Cardiac muscle cell (in vitro differentiated cells and primary cell): ENCODE measurements at regions not wholly inside any gene's neighbourhood (a gene's known extent, or its start where the extent isn't known, plus 50 kb on each side); places are given as distances from the start of the nearest gene placed in this dataset.

Experiments
- DNase-seq, 2 donors: peaks; one replicate each; pipeline versions ENCODE4 v3.0.0 to v3.0.0-alpha.2; 2010 to 2017; ENCODE audit warnings: low read depth in 1 of 2, low spot score in 1 of 2
- H3K27ac ChIP-seq: fragments of 200-600 bp; sonication (generic); 2 replicates; pipeline ENCODE4 v1.5.1; 2016
- H3K27me3 ChIP-seq: fragments of 200-600 bp; sonication (generic); 2 replicates; pipeline ENCODE4 v1.6.0; 2016; ENCODE audit warnings: control low read depth
- H3K36me3 ChIP-seq: fragments of 200-600 bp; sonication (generic); 2 replicates; pipeline ENCODE4 v1.5.1; 2016; ENCODE audit warnings: control low read depth
- H3K4me1 ChIP-seq: fragments of 200-600 bp; sonication (generic); 2 replicates; pipeline ENCODE4 v1.8.1; 2017; ENCODE audit warnings: low read depth, mild to moderate bottlenecking, mixed run types
- H3K4me3 ChIP-seq: fragments of 200-600 bp; sonication (generic); 2 replicates; pipeline ENCODE4 v1.5.1; 2016; ENCODE audit warnings: mild to moderate bottlenecking
- H3K9me3 ChIP-seq: fragments of 200-600 bp; sonication (generic); 2 replicates; pipeline ENCODE4 v1.5.1; 2017; ENCODE audit warnings: low read depth, mild to moderate bottlenecking, control low read depth
- TF ChIP-seq, protein P1 (sequence below): IDR thresholded peaks from 2 replicates; pipeline ENCODE4 v1.5.1; 2012; ENCODE audit warnings: low read depth, mild to moderate bottlenecking, low read length

DNA sequence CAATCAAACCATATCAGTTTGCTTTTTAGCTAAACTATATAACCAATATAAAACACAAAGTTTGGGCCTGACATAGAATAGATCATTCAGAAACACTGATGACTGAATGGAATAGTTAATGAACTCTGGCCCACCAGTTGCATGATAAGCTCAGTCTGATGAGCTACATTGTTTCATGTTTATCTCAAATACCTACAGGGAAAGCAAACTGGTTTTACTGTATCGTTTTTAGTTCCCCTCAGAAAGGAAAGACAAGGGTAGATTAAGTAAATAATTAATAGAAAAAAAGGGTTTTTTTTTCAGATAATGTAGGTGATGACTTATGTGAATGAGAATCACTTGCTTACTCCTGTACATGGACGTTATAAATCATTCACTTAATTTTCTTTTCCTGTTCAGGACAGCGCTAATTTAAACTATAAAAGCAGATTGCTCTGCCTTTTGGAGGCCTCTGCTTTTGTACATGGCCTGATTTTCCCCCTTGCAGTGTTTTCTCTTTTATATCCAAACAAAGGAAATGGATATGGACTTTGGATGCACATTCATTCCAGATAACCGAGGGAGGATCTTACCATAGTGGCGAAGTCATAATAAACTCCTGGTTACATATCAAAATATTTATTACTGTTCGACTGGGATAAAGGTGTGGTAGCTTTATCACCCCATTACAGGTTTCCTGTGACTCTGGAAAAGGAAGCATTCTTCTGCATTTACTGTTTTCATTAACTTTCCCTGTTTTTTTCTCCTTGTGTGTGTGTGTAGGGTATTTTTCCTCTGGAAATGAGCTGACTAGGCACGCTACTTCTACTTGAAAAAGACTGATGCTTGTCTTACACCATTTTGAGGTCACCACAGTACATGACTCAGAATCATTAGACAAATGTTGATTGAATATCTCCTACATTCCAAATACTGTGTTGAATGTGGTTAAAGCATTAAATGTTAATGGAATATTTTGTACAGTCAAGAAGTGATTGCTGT, 373.1 kb upstream of the HS3ST1 start:
- Histone ChIP-seq H3K36me3 (no peaks in the 10 kb centered on the region), H3K9me3 (no peaks in the 10 kb centered on the region), H3K27me3 (no peaks in the 10 kb centered on the region), H3K4me3 (no peak overlapping the region), H3K4me1 (no peaks in the 10 kb centered on the region), H3K27ac (no peak overlapping the region)
- no peak for DNase-seq
- TF ChIP-seq, protein P1, sequence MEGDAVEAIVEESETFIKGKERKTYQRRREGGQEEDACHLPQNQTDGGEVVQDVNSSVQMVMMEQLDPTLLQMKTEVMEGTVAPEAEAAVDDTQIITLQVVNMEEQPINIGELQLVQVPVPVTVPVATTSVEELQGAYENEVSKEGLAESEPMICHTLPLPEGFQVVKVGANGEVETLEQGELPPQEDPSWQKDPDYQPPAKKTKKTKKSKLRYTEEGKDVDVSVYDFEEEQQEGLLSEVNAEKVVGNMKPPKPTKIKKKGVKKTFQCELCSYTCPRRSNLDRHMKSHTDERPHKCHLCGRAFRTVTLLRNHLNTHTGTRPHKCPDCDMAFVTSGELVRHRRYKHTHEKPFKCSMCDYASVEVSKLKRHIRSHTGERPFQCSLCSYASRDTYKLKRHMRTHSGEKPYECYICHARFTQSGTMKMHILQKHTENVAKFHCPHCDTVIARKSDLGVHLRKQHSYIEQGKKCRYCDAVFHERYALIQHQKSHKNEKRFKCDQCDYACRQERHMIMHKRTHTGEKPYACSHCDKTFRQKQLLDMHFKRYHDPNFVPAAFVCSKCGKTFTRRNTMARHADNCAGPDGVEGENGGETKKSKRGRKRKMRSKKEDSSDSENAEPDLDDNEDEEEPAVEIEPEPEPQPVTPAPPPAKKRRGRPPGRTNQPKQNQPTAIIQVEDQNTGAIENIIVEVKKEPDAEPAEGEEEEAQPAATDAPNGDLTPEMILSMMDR: no peak

DNA sequence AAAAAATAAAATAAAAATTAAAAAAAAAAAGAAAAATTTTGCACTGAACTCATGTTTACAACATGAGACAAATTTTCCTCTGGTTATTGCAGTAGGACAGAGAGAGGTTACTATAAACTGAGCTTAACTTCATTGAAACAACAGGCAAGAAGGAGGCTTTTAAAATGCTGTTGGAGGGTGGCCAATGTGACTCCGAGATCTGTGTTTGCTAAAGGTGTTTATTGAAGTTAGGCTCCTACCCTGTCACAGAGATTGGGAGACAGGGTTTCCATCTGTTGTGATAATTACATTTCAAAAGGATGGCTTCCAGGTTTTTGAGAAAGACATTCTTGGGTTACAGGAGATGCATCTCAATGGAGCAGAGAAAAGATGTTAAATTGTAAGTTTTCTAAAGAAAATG, 370.5 kb upstream of the HS3ST1 start:
- no peaks in the 10 kb centered on the region for H3K36me3 ChIP-seq
- H3K27ac ChIP-seq: no peak overlapping the region
- no peaks in the 10 kb centered on the region for H3K9me3 ChIP-seq
- H3K27me3 ChIP-seq: no peaks in the 10 kb centered on the region
- TF ChIP-seq, protein P1: no peak
- DNase-seq: no peak
- H3K4me3 ChIP-seq: no peak overlapping the region
- no peaks in the 10 kb centered on the region for H3K4me1 ChIP-seq

DNA sequence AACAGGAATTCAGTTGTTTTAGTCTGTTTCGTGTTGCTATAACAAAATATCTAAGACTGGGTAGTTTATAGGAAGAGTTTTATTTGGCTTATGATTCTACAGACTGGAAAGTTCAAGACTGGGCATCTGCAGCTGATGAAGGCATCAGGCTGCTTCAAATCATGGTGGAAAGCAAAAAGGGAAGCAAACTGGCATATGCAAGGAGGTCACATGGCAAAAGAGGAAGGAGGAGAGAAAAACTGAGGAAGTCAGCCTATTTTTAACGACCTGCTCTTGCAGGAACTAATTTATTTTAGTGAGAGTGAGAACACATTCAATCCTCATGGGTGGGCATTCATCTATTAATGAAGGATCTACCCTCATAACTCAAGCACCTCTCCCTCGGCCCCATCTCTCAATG, 363.1 kb upstream of the HS3ST1 start:
- Histone ChIP-seq H3K36me3 (no peaks in the 10 kb centered on the region), H3K27me3 (no peaks in the 10 kb centered on the region), H3K4me1 (no peaks in the 10 kb centered on the region), H3K9me3 (no peaks in the 10 kb centered on the region), H3K27ac (no peak overlapping the region), H3K4me3 (no peak overlapping the region)
- TF ChIP-seq, protein P1: no peak
- no peak for DNase-seq

DNA sequence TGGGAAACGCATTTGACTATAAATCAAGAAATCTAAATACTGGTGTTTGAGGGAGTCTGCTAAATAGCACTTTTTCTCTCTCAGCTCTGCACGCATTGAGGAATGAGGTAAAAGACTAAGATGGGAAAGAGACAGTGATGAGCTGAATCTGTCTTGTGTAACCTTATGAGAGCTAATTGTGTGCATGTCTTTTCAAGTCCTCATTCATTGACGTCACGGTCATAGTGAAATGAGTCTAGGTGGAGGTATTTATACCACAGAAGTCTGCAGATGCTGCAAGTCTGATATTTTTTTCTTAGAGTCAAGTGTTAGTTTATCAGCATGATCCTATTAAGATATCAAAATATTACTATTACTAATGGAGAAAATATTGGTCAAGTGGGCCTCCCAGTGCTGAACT, 361.5 kb upstream of the HS3ST1 start:
- Histone ChIP-seq H3K4me1 (no peaks in the 10 kb centered on the region), H3K9me3 (no peaks in the 10 kb centered on the region), H3K27ac (no peak overlapping the region), H3K4me3 (no peak overlapping the region), H3K36me3 (no peaks in the 10 kb centered on the region), H3K27me3 (no peaks in the 10 kb centered on the region)
- TF ChIP-seq, protein P1: no peak
- DNase-seq: no peak

DNA sequence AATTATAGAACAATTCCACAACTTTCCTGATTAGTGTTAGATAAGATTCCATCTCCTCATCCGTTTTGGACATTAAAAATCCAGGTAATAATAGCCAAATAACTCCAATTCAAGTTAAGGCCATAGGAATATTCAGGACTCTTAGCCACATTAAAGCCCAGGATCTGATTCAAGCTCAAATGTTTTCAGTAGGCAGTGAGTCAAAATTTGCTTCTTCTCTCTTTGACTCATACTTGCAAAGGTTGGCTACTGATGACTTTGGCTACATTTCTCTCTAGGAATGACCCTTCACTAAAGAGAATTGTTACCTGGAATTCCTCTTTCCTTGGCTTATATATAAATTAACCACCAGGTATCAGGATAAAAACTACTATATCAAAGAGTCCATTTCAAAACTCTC, 354.9 kb upstream of the HS3ST1 start:
- Histone ChIP-seq H3K9me3 (no peaks in the 10 kb centered on the region), H3K27me3 (no peaks in the 10 kb centered on the region), H3K27ac (no peak overlapping the region), H3K4me3 (no peak overlapping the region), H3K36me3 (no peaks in the 10 kb centered on the region), H3K4me1 (no peaks in the 10 kb centered on the region)
- TF ChIP-seq, protein P1: no peak
- no peak for DNase-seq
